HepG2 (cell line): ENCODE measurements at regions not wholly inside any gene's neighbourhood (a gene's known extent, or its start where the extent isn't known, plus 50 kb on each side); places are given as distances from the start of the nearest gene placed in this dataset.

ENCODE experiments used
- ATAC-seq: fragments of 200-7000 bp; cut with Tn5 transposase; 3 replicates; pipeline ENCODE4 v1.9.1; 2020; ENCODE audit warnings: mild to moderate bottlenecking, moderate library complexity
- BruUV-seq: library from RNA; stranded (reverse); fragments of 400-500 nt; replicated peaks from 2 replicates; lab custom pipeline; 2021; lab: Mats Ljungman, UMichigan
- CTCF ChIA-PET: fragments of 300-600 bp; formaldehyde crosslinking; extraction: SDS; loops from one replicate; lab custom pipeline; 2021; ENCODE audit warnings: low total read pairs, inconsistent platforms, low intra/inter-chr PET ratio; lab: Yijun Ruan, JAX
- POLR2A ChIA-PET: fragments of 350-600 bp; sonication (Branson Sonifier 250); formaldehyde crosslinking; loops from one replicate; lab custom pipeline; 2020; ENCODE audit warnings: antibody characterized with exemption, inconsistent platforms; lab: Yijun Ruan, JAX
- DNase-seq: peaks from one replicate; pipeline ENCODE4 v3.0.0-alpha.2; 2015; ENCODE audit warnings: low spot score
- FAIRE-seq: peaks from 3 replicates; lab custom pipeline; 2011; peaks lifted over from hg19 to GRCh38; lab: Jason Lieb, UNC
- H2AFZ ChIP-seq: one replicate; pipeline ENCODE4 v1.6.1; 2011; ENCODE audit warnings: low read length, inconsistent platforms
- H3K27ac ChIP-seq: fragments of 300-600 bp; 3 replicates; pipeline ENCODE4 v1.8.0; 2011; ENCODE audit warnings: mixed run types, mild to moderate bottlenecking, mixed read lengths, low read length, inconsistent platforms; ENCODE audit not compliant: insufficient read depth; ENCODE audit errors: extremely low read length
- H3K27me3 ChIP-seq, 2 experiments: fragments of 200-600 bp in 1 of 2; 2 replicates in 1 of 2; 3 replicates in 1 of 2; pipeline versions ENCODE4 v1.6.0 to v1.8.0; 2011; ENCODE audit warnings: low read length in 2 of 2, mild to moderate bottlenecking in 2 of 2, moderate library complexity in 2 of 2, inconsistent platforms in 1 of 2; ENCODE audit not compliant: insufficient read depth in 2 of 2, control insufficient read depth in 1 of 2
- H3K36me3 ChIP-seq, 2 experiments: fragments of 200-600 bp in 1 of 2; replicated peaks in 1 of 2; 2 replicates in 1 of 2; 3 replicates in 1 of 2; pipeline versions ENCODE4 v1.5.1 to v1.8.0; 2011; ENCODE audit warnings: low read length in 2 of 2, inconsistent platforms in 1 of 2; ENCODE audit not compliant: insufficient read depth in 2 of 2, control insufficient read depth in 1 of 2
- H3K4me1 ChIP-seq: 2 replicates; pipeline ENCODE4 v1.5.1; 2012; ENCODE audit warnings: low read length, inconsistent platforms; ENCODE audit not compliant: insufficient read depth
- H3K4me2 ChIP-seq: 2 replicates; pipeline ENCODE4 v1.6.0; 2011; ENCODE audit warnings: low read depth, low read length, inconsistent platforms
- H3K4me3 ChIP-seq, 3 experiments: fragments of 200-600 bp in 1 of 3; sonication (generic), shearing (Covaris generic) in 1 of 3; replicated peaks in 1 of 3; 2 replicates each; pipeline ENCODE4 v1.5.1; 2011 to 2016; ENCODE audit warnings: low read length in 3 of 3, inconsistent platforms in 2 of 3, low read depth in 2 of 3, mild to moderate bottlenecking in 2 of 3, control low read depth in 1 of 3, mixed read lengths in 1 of 3; ENCODE audit not compliant: insufficient read depth in 1 of 3
- H3K79me2 ChIP-seq: one replicate; pipeline ENCODE4 v1.6.1; 2011; ENCODE audit warnings: low read length, inconsistent platforms; ENCODE audit not compliant: insufficient read depth
- H3K9ac ChIP-seq: 2 replicates; pipeline ENCODE4 v1.6.0; 2011; ENCODE audit warnings: mild to moderate bottlenecking, low read depth, low read length, inconsistent platforms; ENCODE audit not compliant: insufficient read depth
- H3K9me3 ChIP-seq: 2 replicates; pipeline ENCODE4 v1.5.1; 2012; ENCODE audit warnings: mild to moderate bottlenecking, low read length
- H4K20me1 ChIP-seq: 2 replicates; pipeline ENCODE4 v1.6.0; 2011; ENCODE audit warnings: inconsistent platforms, mild to moderate bottlenecking, low read length, moderate library complexity; ENCODE audit not compliant: insufficient read depth
- CEBPZ ChIP-seq: IDR thresholded peaks from 2 replicates; pipeline ENCODE4 v1.6.1; 2012; ENCODE audit warnings: low read length, improper control_type of control experiment
- GFI1 ChIP-seq: sonication (generic); formaldehyde crosslinking; IDR thresholded peaks from 2 replicates; pipeline ENCODE4 v1.5.0; 2020; ENCODE audit warnings: missing genetic modification reagents, mild to moderate bottlenecking, borderline replicate concordance
- IKZF4 ChIP-seq: sonication (generic); formaldehyde crosslinking; IDR thresholded peaks from 2 replicates; pipeline ENCODE4 v1.5.1; 2020; ENCODE audit warnings: borderline replicate concordance, mild to moderate bottlenecking, low read depth, missing genetic modification reagents; ENCODE audit errors: not compliant biosample characterization
- MBD4 ChIP-seq: IDR thresholded peaks from 2 replicates; pipeline ENCODE4 v1.6.1; 2012; ENCODE audit warnings: low read length, inconsistent platforms, borderline replicate concordance
- PCBP1 ChIP-seq: fragments of 200-400 bp; formaldehyde crosslinking; IDR thresholded peaks from 2 replicates; pipeline ENCODE4 v1.6.1; 2017; ENCODE audit warnings: mild to moderate bottlenecking, low read depth, low read length, borderline replicate concordance
- ZMAT5 ChIP-seq: sonication (generic); formaldehyde crosslinking; IDR thresholded peaks from 2 replicates; pipeline ENCODE4 v1.5.0; 2020; ENCODE audit warnings: mild to moderate bottlenecking, low read depth, missing genetic modification reagents, borderline replicate concordance
- ZMYM4 ChIP-seq: sonication (generic); formaldehyde crosslinking; IDR thresholded peaks from 2 replicates; pipeline ENCODE4 v1.8.1; 2023; ENCODE audit warnings: mild to moderate bottlenecking, missing genetic modification reagents
- ZNF10 ChIP-seq: sonication (generic); formaldehyde crosslinking; IDR thresholded peaks from 2 replicates; pipeline ENCODE4 v1.4.0; 2020; ENCODE audit warnings: mild to moderate bottlenecking, low read depth, missing genetic modification reagents, borderline replicate concordance
- ZNF256 ChIP-seq: sonication (generic); formaldehyde crosslinking; conservative IDR thresholded peaks from 2 replicates; pipeline ENCODE4 v1.4.0; 2020; ENCODE audit warnings: missing genetic modification reagents
- ZNF264 ChIP-seq: sonication (generic); formaldehyde crosslinking; IDR thresholded peaks from 2 replicates; pipeline ENCODE4 v1.4.0; 2020; ENCODE audit warnings: missing genetic modification reagents
- ZNF337 ChIP-seq: sonication (generic); formaldehyde crosslinking; IDR thresholded peaks from 2 replicates; pipeline ENCODE4 v1.5.1; 2020; ENCODE audit warnings: missing genetic modification reagents, low read depth, mild to moderate bottlenecking, borderline replicate concordance
- ZNF451 ChIP-seq: sonication (generic); formaldehyde crosslinking; IDR thresholded peaks from 2 replicates; pipeline ENCODE4 v1.5.0; 2020; ENCODE audit warnings: mild to moderate bottlenecking, missing genetic modification reagents
- ZNF549 ChIP-seq: sonication (generic); formaldehyde crosslinking; IDR thresholded peaks from 2 replicates; pipeline ENCODE4 v1.5.0; 2020; ENCODE audit warnings: missing genetic modification reagents
- WGBS: methylation state at CpG from one replicate; pipeline ENCODE4 v1.1.6; 2017; ENCODE audit warnings: low lambda C conversion rate; 5-methylcytosine and 5-hydroxymethylcytosine counted together
- in situ Hi-C: cut with HindIII; loops from 2 replicates; pipeline ENCODE4 v1.10.0; 2017; ENCODE audit warnings: low pct_unique_long_range_greater_than_20kb; ENCODE audit not compliant: extremely low pct_ligation_motif_present
- intact Hi-C: fragments of 100-400 bp; cut with micrococcal nuclease; formaldehyde crosslinking; loops from one replicate; pipeline ENCODE4 v1.10.0; 2022; ENCODE audit not compliant: unreplicated experiment
- TF ChIP-seq, protein P1 (sequence below): sonication (generic); formaldehyde crosslinking; IDR thresholded peaks from 2 replicates; pipeline ENCODE4 v1.4.0; 2020; ENCODE audit warnings: missing genetic modification reagents, borderline replicate concordance
- TF ChIP-seq, protein P2 (sequence below): sonication (generic); formaldehyde crosslinking; IDR thresholded peaks from 2 replicates; pipeline ENCODE4 v1.9.0; 2021; ENCODE audit warnings: missing genetic modification reagents, borderline replicate concordance

DNA sequence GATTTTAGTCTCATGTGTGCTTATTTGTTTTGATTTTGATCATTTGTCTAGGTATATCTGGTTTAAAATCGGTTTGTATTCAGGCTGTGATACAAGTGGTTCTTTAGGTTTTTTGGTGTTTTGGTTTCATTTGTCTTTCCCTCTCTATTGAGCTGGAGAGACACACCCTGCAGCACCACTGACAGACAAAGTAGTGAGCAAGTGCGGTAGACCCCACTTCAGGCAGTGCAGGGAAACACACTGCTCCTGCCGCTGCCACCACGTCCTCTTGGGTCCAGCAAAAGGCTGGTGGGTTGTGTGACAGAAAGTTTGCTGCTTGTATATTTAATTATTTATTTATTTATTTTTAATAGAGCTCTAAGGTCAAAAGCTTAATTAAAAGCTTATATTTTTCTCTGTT, 801.0 kb downstream of the NR2F1-AS1 start:
- H3K9ac ChIP-seq: no peak overlapping the region
- H3K27me3 ChIP-seq: no peaks in the 10 kb centered on the region
- CTCF ChIA-PET: no interaction called here
- H3K4me2 ChIP-seq: no peak overlapping the region
- WGBS: 27% methylated on average over 4 of the region's 4 CpGs
- H3K4me1 ChIP-seq: no peaks in the 10 kb centered on the region
- POLR2A ChIA-PET: no interaction called here
- intact Hi-C loops (no loop called here), in situ Hi-C loops (no loop called here)
- no peak overlapping the region for H3K27ac ChIP-seq
- BruUV-seq: no TSS peak
- ATAC-seq: no peak
- H4K20me1 ChIP-seq: no peaks in the 10 kb centered on the region
- H3K36me3 ChIP-seq: no peaks in the 10 kb centered on the region
- DNase-seq: no peak
- no peaks in the 10 kb centered on the region for H3K9me3 ChIP-seq
- FAIRE-seq: no peak
- no peak overlapping the region for H2AFZ ChIP-seq
- H3K79me2 ChIP-seq: no peaks in the 10 kb centered on the region
- no peak overlapping the region for H3K4me3 ChIP-seq
- TF ChIP-seq ZMYM4 (CRISPR knock-in tag) (no peak), ZNF256 (CRISPR knock-in tag) (no peak), ZMAT5 (no peak), ZNF337 (CRISPR knock-in tag) (no peak), ZNF549 (CRISPR knock-in tag) (no peak), IKZF4 (CRISPR knock-in tag) (no peak), GFI1 (CRISPR knock-in tag) (no peak), ZNF451 (CRISPR knock-in tag) (no peak), MBD4 (no peak), ZNF10 (no peak), CEBPZ (no peak), PCBP1 (no peak), ZNF264 (CRISPR knock-in tag) (no peak)
- TF ChIP-seq, protein P1, sequence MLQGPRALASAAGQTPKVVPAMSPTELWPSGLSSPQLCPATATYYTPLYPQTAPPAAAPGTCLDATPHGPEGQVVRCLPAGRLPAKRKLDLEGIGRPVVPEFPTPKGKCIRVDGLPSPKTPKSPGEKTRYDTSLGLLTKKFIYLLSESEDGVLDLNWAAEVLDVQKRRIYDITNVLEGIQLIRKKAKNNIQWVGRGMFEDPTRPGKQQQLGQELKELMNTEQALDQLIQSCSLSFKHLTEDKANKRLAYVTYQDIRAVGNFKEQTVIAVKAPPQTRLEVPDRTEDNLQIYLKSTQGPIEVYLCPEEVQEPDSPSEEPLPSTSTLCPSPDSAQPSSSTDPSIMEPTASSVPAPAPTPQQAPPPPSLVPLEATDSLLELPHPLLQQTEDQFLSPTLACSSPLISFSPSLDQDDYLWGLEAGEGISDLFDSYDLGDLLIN: no peak
- TF ChIP-seq, protein P2, sequence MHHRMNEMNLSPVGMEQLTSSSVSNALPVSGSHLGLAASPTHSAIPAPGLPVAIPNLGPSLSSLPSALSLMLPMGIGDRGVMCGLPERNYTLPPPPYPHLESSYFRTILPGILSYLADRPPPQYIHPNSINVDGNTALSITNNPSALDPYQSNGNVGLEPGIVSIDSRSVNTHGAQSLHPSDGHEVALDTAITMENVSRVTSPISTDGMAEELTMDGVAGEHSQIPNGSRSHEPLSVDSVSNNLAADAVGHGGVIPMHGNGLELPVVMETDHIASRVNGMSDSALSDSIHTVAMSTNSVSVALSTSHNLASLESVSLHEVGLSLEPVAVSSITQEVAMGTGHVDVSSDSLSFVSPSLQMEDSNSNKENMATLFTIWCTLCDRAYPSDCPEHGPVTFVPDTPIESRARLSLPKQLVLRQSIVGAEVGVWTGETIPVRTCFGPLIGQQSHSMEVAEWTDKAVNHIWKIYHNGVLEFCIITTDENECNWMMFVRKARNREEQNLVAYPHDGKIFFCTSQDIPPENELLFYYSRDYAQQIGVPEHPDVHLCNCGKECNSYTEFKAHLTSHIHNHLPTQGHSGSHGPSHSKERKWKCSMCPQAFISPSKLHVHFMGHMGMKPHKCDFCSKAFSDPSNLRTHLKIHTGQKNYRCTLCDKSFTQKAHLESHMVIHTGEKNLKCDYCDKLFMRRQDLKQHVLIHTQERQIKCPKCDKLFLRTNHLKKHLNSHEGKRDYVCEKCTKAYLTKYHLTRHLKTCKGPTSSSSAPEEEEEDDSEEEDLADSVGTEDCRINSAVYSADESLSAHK (CRISPR knock-in tag): no peak
